ENCODE measurements at regions not wholly inside any gene's neighbourhood (a gene's known extent, or its start where the extent isn't known, plus 50 kb on each side); places are given as distances from the start of the nearest gene placed in this dataset.
A peak's percentile ranks its signal among the peaks of the same experiment; 100 is the strongest.
"Not testable (repeated sequence)": the region's sequence is repeated elsewhere in the genome, so short reads cannot be mapped to it uniquely, and the experiment has no call there.

DNA sequence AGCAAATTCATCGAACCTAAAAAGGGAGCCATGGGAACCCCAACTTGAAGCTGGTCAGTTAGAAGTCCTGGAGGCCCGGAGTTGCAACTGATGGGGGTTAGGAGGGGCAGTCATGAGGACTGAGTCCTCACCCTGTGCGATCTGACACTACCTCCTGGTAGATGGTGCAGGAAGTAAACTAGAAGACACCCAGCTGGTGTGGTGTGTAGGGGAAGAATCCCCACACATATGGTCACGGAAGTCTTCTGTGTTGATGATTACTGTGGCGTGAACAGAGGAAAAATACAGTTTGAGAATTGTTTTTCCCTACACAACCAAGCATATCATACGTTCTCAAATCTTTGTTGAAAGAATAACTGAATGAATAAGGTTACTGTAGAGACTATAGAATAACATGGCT, 164.6 kb upstream of the KCTD7 start:
- Mint-ChIP-seq H3K27ac (no peak overlapping the region), H3K27me3 (no peaks in the 10 kb centered on the region), H3K36me3 (peaks cover 9% of the 10 kb centered on the region), H3K4me3 (no peak overlapping the region), H3K4me1 (peaks cover 9% of the 10 kb centered on the region), H3K9me3 (peaks cover 6% of the 10 kb centered on the region)
- DNase-seq (no peak), ATAC-seq (ENCODE audit: low read depth) (no peak)
- POLR2A ChIA-PET, result no interaction called here

DNA sequence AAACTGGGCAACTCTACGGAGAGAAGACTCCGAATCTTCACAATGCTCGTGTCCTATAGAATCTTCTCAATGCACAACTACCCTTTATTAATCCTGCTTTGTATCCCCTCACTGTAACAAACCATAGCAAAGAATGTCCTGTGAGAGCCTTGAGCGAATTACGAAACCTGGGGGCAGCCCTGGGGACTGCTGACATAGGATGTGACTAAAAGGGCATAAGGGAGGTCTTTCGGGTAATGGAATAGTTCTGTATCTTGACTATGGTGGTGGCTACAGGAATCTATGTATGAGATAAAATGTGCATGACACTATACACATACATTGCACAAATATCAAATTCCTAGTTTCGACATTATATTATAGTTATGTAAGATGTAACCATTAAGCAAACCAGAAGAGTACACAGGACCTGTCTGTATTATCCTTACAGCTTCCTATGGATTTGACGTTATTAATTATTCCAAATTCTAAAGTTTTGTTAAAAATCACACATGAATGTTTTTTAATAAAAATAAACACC, 162.5 kb upstream of the KCTD7 start:
- Mint-ChIP-seq H3K4me3 (no peak overlapping the region), H3K27ac (no peak overlapping the region), H3K36me3 (peaks cover 7% of the 10 kb centered on the region), H3K9me3 (peaks cover 6% of the 10 kb centered on the region), H3K4me1 (peaks cover 2% of the 10 kb centered on the region), H3K27me3 (no peaks in the 10 kb centered on the region)
- no peak for ATAC-seq (ENCODE audit: low read depth)
- POLR2A ChIA-PET, result no interaction called here
- no peak for DNase-seq

DNA sequence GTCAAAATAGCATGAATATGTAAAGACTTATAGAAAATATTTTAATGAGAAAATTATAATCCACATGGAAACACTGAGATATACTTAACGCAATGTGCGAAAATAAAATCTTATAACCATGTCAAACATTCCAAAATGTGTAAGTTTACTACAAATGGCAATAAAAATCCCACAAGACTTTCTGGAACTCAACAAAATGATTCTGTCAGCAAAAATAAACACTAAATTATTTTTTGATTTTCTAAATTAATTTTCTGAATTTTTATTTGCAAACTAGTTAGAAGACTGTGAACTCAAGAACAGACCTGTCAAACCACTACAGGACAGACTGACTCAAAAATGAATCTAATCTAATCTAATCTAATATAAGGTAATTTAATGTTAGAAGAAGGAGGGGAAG, 160.8 kb upstream of the KCTD7 start:
- peaks cover 3% of the 10 kb centered on the region for H3K36me3 Mint-ChIP-seq

DNA sequence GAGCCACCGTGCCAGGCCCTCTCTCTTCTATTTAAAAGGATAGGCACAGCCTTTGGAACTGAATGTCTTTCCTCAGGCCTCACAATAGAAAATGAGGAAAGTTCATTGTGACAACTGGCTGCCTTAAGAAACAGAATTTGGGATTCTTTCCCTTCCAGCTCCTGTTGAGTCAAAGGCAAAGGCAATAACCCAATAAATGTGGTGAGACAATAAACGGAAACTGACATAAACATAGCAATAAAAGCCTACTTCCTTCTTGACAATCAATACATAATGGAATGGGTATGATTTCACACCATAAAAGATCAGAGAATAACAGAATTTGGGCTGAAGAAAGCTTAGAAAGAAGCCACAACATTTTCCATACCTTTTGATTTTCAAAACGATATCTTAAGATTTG, 155.6 kb upstream of the KCTD7 start:
- ATAC-seq (ENCODE audit: low read depth); H3K36me3 Mint-ChIP-seq; DNase-seq; H3K9me3 Mint-ChIP-seq; H3K27me3 Mint-ChIP-seq; H3K4me3 Mint-ChIP-seq; H3K4me1 Mint-ChIP-seq; H3K27ac Mint-ChIP-seq; POLR2A ChIA-PET: not testable (repeated sequence)

More for the DNA sequence above, 160.8 kb upstream of the KCTD7 start:
- POLR2A ChIA-PET, result no interaction called here
- Mint-ChIP-seq H3K27me3 (no peaks in the 10 kb centered on the region), H3K9me3 (no peaks in the 10 kb centered on the region), H3K4me1 (no peaks in the 10 kb centered on the region), H3K27ac (no peak overlapping the region), H3K4me3 (no peak overlapping the region)
- DNase-seq (no peak), ATAC-seq (ENCODE audit: low read depth) (no peak)

DNA sequence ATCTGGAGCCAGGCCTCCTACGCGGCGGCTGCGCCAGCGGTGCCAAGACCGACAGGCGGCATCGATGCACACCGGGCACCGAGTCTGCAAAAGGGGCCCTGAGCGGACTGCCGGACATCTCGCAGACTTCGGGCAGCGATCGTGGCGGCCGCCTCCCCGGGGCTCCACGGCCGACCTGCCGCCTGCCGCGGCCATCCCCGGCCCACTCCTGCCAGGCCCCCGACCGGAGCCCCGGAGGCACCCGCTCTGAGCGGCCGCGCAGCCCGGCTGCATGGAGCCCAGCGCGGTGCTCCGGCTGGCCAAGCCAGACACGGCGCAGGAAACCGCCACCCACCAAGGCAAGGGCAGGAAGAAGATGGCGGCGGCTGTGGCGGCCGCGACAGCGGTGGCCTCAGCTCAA, 154.2 kb upstream of the KCTD7 start:
- Mint-ChIP-seq H3K9me3 (no peaks in the 10 kb centered on the region), H3K4me3 (no peak overlapping the region), H3K36me3 (peaks cover 8% of the 10 kb centered on the region), H3K4me1 (peaks cover 2% of the 10 kb centered on the region), H3K27ac (no peak overlapping the region), H3K27me3 (no peaks in the 10 kb centered on the region)
- ATAC-seq (ENCODE audit: low read depth), result no peak
- POLR2A ChIA-PET, result no interaction called here
- no peak for DNase-seq

DNA sequence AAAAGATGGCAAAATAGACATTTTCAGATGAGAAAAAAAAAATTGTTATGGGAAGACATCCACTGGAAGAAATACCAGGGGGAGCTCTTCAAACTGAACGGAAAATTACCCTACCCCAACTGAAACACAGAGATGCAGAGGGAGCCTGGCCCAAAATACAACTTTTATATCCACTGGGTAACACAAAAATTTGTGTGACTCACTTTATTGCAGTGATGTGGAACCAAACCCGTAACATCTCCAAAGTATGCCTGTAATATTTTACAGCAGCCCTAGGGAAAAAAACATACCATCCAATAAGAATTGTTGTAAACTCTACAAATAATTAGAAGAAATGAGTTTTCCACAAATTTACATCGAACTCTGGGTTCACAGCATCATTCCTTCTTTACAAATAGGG, 152.6 kb upstream of the KCTD7 start:
- not testable (repeated sequence) for H3K27ac Mint-ChIP-seq

DNA sequence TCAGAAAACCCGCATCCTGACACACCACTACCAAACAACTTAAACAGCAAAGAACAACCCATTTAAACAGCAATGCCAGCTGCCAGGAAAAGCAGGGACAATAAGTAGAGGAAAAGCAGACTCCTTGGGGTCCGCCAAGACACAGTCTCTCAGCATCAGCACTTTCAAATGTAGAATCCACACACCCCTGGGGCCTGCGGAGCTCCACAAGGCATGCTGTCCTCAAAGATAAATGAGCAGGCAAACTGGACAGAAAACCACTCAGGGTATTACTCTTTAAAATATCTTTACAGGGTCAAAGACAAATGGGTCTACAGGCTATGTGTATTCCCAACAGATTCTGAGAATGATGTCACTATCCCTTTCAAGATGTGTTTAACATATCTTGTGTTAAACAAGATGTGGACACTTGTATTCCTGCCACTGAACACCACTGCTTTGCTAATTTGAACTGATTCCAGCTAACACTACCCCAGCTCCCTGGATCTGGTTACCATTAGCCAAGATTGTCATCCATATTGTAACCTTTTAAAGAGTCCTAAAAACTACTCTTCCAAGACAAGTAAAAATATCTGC, 150.8 kb upstream of the KCTD7 start:
- H3K4me1 Mint-ChIP-seq; H3K27me3 Mint-ChIP-seq; DNase-seq; H3K9me3 Mint-ChIP-seq; ATAC-seq (ENCODE audit: low read depth); H3K4me3 Mint-ChIP-seq; POLR2A ChIA-PET; H3K27ac Mint-ChIP-seq: not testable (repeated sequence)
- H3K36me3 Mint-ChIP-seq, result peaks cover 14% of the 10 kb centered on the region

More for the DNA sequence above, 152.6 kb upstream of the KCTD7 start:
- DNase-seq; H3K9me3 Mint-ChIP-seq; POLR2A ChIA-PET; H3K4me1 Mint-ChIP-seq; H3K4me3 Mint-ChIP-seq; ATAC-seq (ENCODE audit: low read depth); H3K27me3 Mint-ChIP-seq: not testable (repeated sequence)
- H3K36me3 Mint-ChIP-seq, result peaks cover 10% of the 10 kb centered on the region

DNA sequence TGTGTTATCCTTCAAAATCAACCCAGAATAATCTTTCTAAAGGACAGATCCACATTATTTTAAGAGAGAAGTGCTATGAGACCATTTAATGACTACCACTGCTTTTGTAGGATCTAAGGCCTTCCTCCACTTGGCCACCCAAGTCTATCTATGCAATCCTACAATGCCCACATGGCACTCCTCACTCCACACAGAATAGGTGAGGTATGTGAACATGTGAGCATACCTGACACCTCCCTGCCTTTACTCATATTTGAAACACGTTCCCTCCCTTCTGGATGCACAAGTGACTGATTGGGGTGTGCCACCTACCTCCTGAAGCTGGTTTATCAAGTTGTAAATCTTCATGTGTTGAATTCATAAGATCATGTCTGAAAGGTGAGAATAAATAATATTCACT, 147.5 kb upstream of the KCTD7 start:
- H3K36me3 Mint-ChIP-seq, result peaks cover 20% of the 10 kb centered on the region
- ATAC-seq (ENCODE audit: low read depth); DNase-seq; H3K27me3 Mint-ChIP-seq; H3K4me3 Mint-ChIP-seq; H3K9me3 Mint-ChIP-seq; POLR2A ChIA-PET; H3K4me1 Mint-ChIP-seq: not testable (repeated sequence)
- peak overlapping the region; percentile 39 for H3K27ac Mint-ChIP-seq

DNA sequence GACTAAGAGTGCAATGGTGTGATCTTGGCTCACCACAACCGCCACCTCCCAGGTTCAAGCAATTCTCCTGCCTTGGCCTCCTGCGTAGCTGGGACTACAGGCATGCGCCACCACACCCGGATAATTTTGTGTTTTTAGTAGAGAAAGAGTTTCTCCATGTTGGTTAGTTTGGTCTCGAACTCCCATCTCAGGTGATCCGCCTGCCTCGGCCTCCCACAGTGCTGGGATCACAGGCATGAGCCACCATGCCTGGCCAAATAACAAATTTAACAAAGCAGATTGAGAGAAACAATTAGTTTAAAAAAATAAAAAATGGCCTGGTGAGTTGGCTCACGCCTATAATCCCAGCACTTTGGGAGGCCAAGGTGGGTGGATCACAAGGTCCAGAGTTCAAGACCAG, 139.6 kb upstream of the KCTD7 start:
- H3K27me3 Mint-ChIP-seq; H3K27ac Mint-ChIP-seq; H3K4me3 Mint-ChIP-seq; H3K36me3 Mint-ChIP-seq; H3K4me1 Mint-ChIP-seq; H3K9me3 Mint-ChIP-seq; DNase-seq; ATAC-seq (ENCODE audit: low read depth); POLR2A ChIA-PET: not testable (repeated sequence)

DNA sequence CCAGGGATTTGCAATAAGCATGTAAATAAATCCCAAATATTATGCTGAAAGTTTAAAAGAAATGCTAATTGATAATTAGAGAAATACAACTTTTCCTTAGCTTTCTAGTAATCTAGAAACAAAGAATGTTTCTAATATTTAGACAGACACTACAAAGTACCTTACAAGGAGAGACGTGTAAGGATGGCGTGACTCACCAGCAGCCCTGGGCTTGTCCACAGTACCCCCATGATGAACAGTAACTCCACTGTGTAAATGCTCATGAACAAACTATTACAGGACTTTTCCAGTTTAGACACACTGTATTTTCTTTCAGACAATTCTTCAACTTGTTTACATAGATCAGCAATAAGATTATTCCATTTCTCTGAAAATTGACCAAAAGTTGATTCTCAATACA, 138.9 kb upstream of the KCTD7 start:
- H3K9me3 Mint-ChIP-seq; DNase-seq; ATAC-seq (ENCODE audit: low read depth); H3K27ac Mint-ChIP-seq; H3K27me3 Mint-ChIP-seq; POLR2A ChIA-PET; H3K4me1 Mint-ChIP-seq; H3K36me3 Mint-ChIP-seq; H3K4me3 Mint-ChIP-seq: not testable (repeated sequence)

DNA sequence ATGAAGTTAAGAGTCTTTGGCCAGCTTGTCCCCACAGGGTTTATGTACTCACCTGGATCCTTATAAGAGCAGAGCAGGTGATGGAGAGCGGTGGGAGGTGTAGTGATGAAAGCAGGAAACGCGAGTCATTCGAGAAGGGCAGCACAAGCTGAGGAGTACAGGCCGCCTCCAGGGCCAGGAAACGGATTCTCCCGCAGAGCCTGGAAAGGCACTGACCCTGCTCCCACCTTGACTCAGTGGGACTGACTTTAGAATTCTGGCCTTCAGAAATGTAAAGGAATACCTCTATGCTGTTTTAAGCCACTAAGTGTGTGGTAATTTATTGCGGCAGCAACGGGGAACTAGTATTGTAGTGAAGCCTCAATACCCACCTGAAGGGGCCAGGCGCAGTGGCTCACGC, 137.7 kb upstream of the KCTD7 start:
- not testable (repeated sequence) for H3K4me3 Mint-ChIP-seq; DNase-seq; ATAC-seq (ENCODE audit: low read depth); H3K4me1 Mint-ChIP-seq; H3K27me3 Mint-ChIP-seq; H3K27ac Mint-ChIP-seq; H3K36me3 Mint-ChIP-seq; H3K9me3 Mint-ChIP-seq
- POLR2A ChIA-PET, result interaction anchor here (0.7 kb wide), 1 partner anchor 394 kb away, joined by 5 read pairs; no protein-coding TSS in a partner anchor

DNA sequence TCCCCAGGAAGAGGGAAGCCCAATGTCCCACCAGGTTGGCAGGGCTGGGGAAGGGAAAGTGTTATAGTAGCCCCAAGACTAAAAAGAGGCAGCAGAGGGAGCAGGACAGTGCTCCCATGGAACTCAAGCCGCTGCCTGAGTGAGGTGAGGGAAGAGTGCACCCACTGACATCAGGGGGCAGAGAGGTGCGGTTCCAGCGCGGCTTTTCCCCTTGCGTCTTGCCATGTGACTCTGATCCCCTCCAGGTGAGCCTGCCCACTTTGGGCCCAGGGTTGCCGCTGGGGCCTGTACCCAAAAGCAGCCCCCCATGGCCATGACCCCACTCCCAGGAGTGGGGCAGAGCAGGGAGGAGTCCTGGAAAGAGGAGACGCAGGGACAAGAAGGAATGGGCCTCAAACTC, 136.3 kb upstream of the KCTD7 start:
- not testable (repeated sequence) for DNase-seq; H3K36me3 Mint-ChIP-seq; H3K9me3 Mint-ChIP-seq; ATAC-seq (ENCODE audit: low read depth); H3K27me3 Mint-ChIP-seq; H3K4me1 Mint-ChIP-seq
- peak overlapping the region; percentile 96 for H3K27ac Mint-ChIP-seq
- peak overlapping the region; percentile 84 for H3K4me3 Mint-ChIP-seq
- POLR2A ChIA-PET, result interaction anchor here (2.2 kb wide), 1 partner anchor 352 kb away, joined by 10 read pairs; no protein-coding TSS in a partner anchor

DNA sequence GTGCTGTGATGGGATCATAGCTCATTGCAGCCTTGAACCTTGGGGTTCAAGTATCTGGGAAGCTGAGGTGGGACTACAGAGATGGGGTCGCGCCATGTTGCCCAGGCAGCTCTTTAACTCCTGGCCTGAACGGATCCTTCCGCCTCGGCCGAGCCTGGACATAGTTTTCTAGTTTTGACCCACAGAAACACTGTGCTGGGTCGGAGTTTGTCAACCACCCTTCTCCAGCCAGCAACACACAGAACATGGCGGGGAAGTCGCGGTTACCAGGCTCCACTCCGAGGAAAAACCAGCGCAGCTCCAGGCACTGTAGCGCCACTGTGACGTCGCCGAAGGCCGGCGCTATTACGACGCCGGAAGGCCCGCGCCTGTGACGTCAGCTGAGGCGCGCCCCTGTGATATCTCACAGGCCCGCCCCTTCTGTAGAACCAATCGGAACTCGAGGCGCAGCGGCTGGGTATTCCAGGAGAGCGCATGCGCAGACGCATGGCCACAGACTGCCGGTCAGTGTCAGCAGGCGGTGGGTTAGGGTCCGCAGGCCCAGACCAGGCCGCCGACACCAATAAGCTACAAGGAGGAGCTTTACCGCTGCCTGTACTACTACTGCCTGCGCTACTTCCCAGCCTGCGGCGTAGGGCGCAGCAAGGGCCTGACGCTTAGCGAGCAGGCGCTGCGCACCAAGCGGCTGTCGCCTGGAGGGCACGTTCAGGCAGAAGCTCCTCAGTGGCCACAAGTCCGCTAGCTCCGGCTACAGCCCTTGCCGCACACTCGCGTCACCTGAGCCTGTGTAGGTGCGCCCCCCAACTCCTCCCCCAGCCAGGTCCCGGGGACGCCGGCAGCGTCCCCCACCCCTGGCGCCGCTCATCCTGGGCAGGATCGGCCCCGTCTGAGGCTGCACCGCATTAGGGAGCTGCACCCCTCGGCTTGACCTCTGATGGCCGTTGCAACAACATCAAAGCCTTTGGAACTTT, 135.2 kb upstream of the KCTD7 start:
- peak overlapping the region; percentile 96 for H3K27ac Mint-ChIP-seq
- peak overlapping the region; percentile 84 for H3K4me3 Mint-ChIP-seq

DNA sequence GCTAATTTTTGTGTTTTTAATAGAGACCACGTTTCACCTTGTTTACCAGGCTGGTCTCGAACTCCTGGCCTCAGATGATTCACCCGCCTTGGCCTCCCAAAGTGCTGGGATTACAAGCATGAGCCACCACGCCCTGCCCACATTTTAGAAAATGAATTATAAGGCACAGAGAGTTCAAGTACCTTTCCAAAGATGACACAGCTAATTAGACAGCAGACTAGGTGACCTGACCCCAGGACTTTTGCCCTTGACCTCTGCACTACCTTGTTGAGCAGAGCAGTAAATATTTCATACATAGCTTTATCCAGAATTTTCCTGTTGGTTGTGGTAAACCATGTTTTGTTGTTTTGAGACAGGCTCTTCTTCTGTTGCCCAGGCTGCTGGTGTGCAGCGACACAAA, 131.3 kb upstream of the KCTD7 start:
- no peak for ATAC-seq (ENCODE audit: low read depth)
- H3K4me1 Mint-ChIP-seq, result peaks cover 5% of the 10 kb centered on the region
- no peak overlapping the region for H3K4me3 Mint-ChIP-seq
- H3K27me3 Mint-ChIP-seq, result no peaks in the 10 kb centered on the region
- no peaks in the 10 kb centered on the region for H3K9me3 Mint-ChIP-seq
- DNase-seq, result no peak
- H3K27ac Mint-ChIP-seq, result no peak overlapping the region
- POLR2A ChIA-PET, result no interaction called here
- peaks cover 2% of the 10 kb centered on the region for H3K36me3 Mint-ChIP-seq

More for the DNA sequence above, 135.2 kb upstream of the KCTD7 start:
- Mint-ChIP-seq H3K27me3 (no peaks in the 10 kb centered on the region), H3K4me1 (peaks cover 4% of the 10 kb centered on the region), H3K36me3 (peaks cover 2% of the 10 kb centered on the region), H3K9me3 (no peaks in the 10 kb centered on the region)
- ATAC-seq (ENCODE audit: low read depth) (peak; percentile 97), DNase-seq (peak; percentile 97)
- POLR2A ChIA-PET, result interaction anchor here (0.6 to 2.2 kb wide), 8 partner anchors 13 to 502 kb away, joined by 4 to 13 read pairs (median 6); partner anchors contain the start of genes CRCP, SBDS and TMEM248

Data from activated naive CD8-positive, alpha-beta T cell treated with anti-CD3 and anti-CD28 coated beads, Interleukin-2, amount 10 ng/mL, durations not matched to agents 7 days and 5 days (primary cell).